ENCODE measurements at regions not wholly inside any gene's neighbourhood (a gene's known extent, or its start where the extent isn't known, plus 50 kb on each side); places are given as distances from the start of the nearest gene placed in this dataset.
A peak's percentile ranks its signal among the peaks of the same experiment; 100 is the strongest.

- ChIA-PET POLR2A (ENCODE audit: unreplicated experiment) (no interaction called here), CTCF (no interaction called here)
- dilution Hi-C loops (cut with HindIII; ENCODE audit: low sequenced_read_pairs, unreplicated experiment), result loop anchor here (10.0 kb wide), 1 partner anchor 464 kb away; no protein-coding TSS in a partner anchor
- WGBS, 2 experiments (ENCODE audit: extremely low coverage in 2 of 2, insufficient read length in 1 of 2), result no CpG with 5 or more reads among the region's 2 CpGs
- Histone ChIP-seq H4K20me1 (ENCODE audit: insufficient read depth, low read length) (no peaks in the 10 kb centered on the region), H2BK15ac (ENCODE audit: low read depth, low read length) (0 out of 3 replicates have a peak overlapping the region, but pooled peaks have one; percentile 48), H3K36me3 (ENCODE audit: control insufficient read depth, insufficient read depth, low read length) (no peaks in the 10 kb centered on the region), H3K56ac (ENCODE audit: extremely low read depth, insufficient read depth, low read length) (no peak overlapping the region), H3K4me3 (ENCODE audit: insufficient read depth, low read depth, low read length) (no peak overlapping the region), H3K9me1 (ENCODE audit: insufficient read depth, low read length) (peaks cover 10% of the 10 kb centered on the region; the same call in 1 of the 2 replicates), H4K5ac (ENCODE audit: low read depth, low read length) (no peak overlapping the region), H2AK9ac (replicated peaks; ENCODE audit: low read depth, low read length, poor library complexity) (no peak overlapping the region), H3K14ac (replicated peaks; ENCODE audit: low read depth, low read length) (no peak overlapping the region), H3K27ac (ENCODE audit: insufficient read depth, low read length) (no peak overlapping the region), H2BK20ac (ENCODE audit: low read depth, low read length) (peak overlapping the region; percentile 36; the same call in 1 of the 2 replicates), H2AK5ac (ENCODE audit: low read depth, low read length) (no peak overlapping the region), H2BK120ac (ENCODE audit: low read depth, low read length) (peak overlapping the region; percentile 24; the same call in 1 of the 2 replicates), H4K91ac (ENCODE audit: insufficient read depth, low read depth, low read length) (peak overlapping the region; percentile 61; the same call in 1 of the 2 replicates), H3K4ac (ENCODE audit: low read depth, low read length) (peak overlapping the region; percentile 8; the same call in 1 of the 2 replicates), H4K8ac (ENCODE audit: low read depth in 2 of 2, low read length in 2 of 2) (no peak overlapping the region; a peak in 1 of 4 replicates), H3K79me1 (ENCODE audit: low read depth in 1 of 2, low read length in 2 of 2) (no peaks in the 10 kb centered on the region; a peak in 1 of 4 replicates), H3K18ac (ENCODE audit: low read depth, low read length) (no peak overlapping the region; the same call in 1 of the 2 replicates), H3K27me3 (ENCODE audit: control insufficient read depth, insufficient read depth, low read length) (no peaks in the 10 kb centered on the region), H3K4me2 (ENCODE audit: low read depth, low read length) (no peak overlapping the region), H2BK5ac (ENCODE audit: low read depth, low read length, poor library complexity, severe bottlenecking) (peak overlapping the region; percentile 88), H3K23ac (ENCODE audit: low read depth, low read length) (no peak overlapping the region), H3K4me1 (ENCODE audit: control insufficient read depth, insufficient read depth, low read length) (peaks cover 13% of the 10 kb centered on the region), H3K9me3 (ENCODE audit: control insufficient read depth, insufficient read depth, low read length) (peaks cover 2% of the 10 kb centered on the region; the same call in 1 of the 2 replicates), H3K9ac (ENCODE audit: low read depth, low read length) (no peak overlapping the region), H2AFZ (replicated peaks; ENCODE audit: low read length, poor library complexity) (no peak overlapping the region)
- intact Hi-C loops (cut with micrococcal nuclease), result no loop called here
- BruUV-seq (replicated peaks), result no TSS peak
- DNase-seq (peak; percentile 32), ATAC-seq (ENCODE audit: low read depth) (no peak)
- in situ Hi-C loops (cut with MboI; ENCODE audit: low sequenced_read_pairs), result loop anchor here (5.0 to 25.0 kb wide), 3 partner anchors 144 to 682 kb away; no protein-coding TSS in a partner anchor
- TF ChIP-seq CEBPB (IDR thresholded peaks at IDR 0.05; ENCODE audit: low read depth, low read length) (no peak), MAFK (IDR thresholded peaks at IDR 0.05; ENCODE audit: low read depth, low read length) (no peak), MAZ (IDR thresholded peaks at IDR 0.05; ENCODE audit: borderline replicate concordance, low read depth, low read length) (no peak), BHLHE40 (IDR thresholded peaks at IDR 0.05; ENCODE audit: low read depth, low read length) (no peak), RFX5 (IDR thresholded peaks at IDR 0.05; ENCODE audit: low read depth, low read length) (no peak), FOS (IDR thresholded peaks at IDR 0.05; ENCODE audit: low read depth, low read length) (no peak), ELK1 (IDR thresholded peaks at IDR 0.05; ENCODE audit: borderline replicate concordance, low read depth, low read length) (no peak), CTCF (conservative IDR thresholded peaks at IDR 0.05; ENCODE audit: low read depth, low read length) (no peak), USF2 (IDR thresholded peaks at IDR 0.05; ENCODE audit: low read depth, low read length) (no peak)
These were observed 54.3 kb upstream of the SLC22A16 start for GRCh38 chr6:110530671-110531070.
